RWPE2 (cell line): ENCODE measurements at regions not wholly inside any gene's neighbourhood (a gene's known extent, or its start where the extent isn't known, plus 50 kb on each side); places are given as distances from the start of the nearest gene placed in this dataset.

Experiments
- ATAC-seq: fragments of 200-7000 bp; cut with Tn5 transposase; 3 replicates; pipeline ENCODE4 v1.9.1; 2021; ENCODE audit warnings: low read depth
- DNase-seq: peaks from one replicate; pipeline ENCODE4 v3.0.0-alpha.2; 2020; ENCODE audit warnings: low spot score
- H3K27ac ChIP-seq: fragments of 450-650 bp; 2 replicates; pipeline ENCODE4 v1.5.1; 2017; ENCODE audit warnings: mild to moderate bottlenecking; ENCODE audit not compliant: poor library complexity, severe bottlenecking
- H3K27me3 ChIP-seq: fragments of 250-450 bp; sonication (Bioruptor Pico); 2 replicates; pipeline ENCODE4 v1.5.1; 2021; ENCODE audit warnings: mild to moderate bottlenecking, moderate library complexity; ENCODE audit not compliant: insufficient read depth, poor library complexity, severe bottlenecking
- H3K36me3 ChIP-seq: fragments of 250-450 bp; sonication (Bioruptor Pico); 2 replicates; pipeline ENCODE4 v1.5.1; 2020; ENCODE audit warnings: low read depth, mild to moderate bottlenecking, moderate library complexity
- H3K4me1 ChIP-seq: fragments of 250-450 bp; sonication (Bioruptor Pico); 2 replicates; pipeline ENCODE4 v1.5.1; 2021; ENCODE audit warnings: mild to moderate bottlenecking, moderate library complexity; ENCODE audit not compliant: insufficient read depth, poor library complexity, severe bottlenecking
- H3K4me3 ChIP-seq: fragments of 250-450 bp; sonication (Bioruptor Pico); 2 replicates; pipeline ENCODE4 v1.5.1; 2021; ENCODE audit warnings: mild to moderate bottlenecking, moderate library complexity; ENCODE audit not compliant: severe bottlenecking
- H3K9me3 ChIP-seq: fragments of 250-450 bp; sonication (Bioruptor Pico); 2 replicates; pipeline ENCODE4 v1.5.1; 2021; ENCODE audit warnings: mild to moderate bottlenecking, moderate library complexity; ENCODE audit not compliant: severe bottlenecking
- CTCF ChIP-seq: fragments of 450-650 bp; IDR thresholded peaks from one replicate; pipeline ENCODE4 v1.5.1; 2017; ENCODE audit warnings: mild to moderate bottlenecking, moderate library complexity; ENCODE audit not compliant: poor library complexity, severe bottlenecking

DNA sequence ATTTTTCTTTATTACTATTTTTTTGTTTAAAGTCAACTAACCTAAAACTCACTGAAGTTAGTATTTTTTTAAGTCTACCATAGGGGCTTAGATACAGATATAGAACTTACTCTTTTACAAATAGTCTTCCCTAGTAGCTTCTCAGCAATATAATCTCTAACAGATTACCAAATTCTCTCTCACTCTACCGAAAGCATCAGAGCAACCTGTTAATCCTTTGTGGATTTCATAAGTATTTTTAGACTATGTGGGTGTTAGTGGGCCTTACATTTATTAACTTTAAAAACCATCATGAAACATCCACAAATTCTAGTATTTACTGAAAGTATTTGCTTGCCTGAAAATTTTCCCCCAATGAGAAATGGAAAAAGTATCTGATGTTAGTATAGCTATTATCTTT is 84.6 kb upstream of the TFPI start:
- no peak overlapping the region for H3K27ac ChIP-seq
- ATAC-seq (no peak), DNase-seq (no peak)
- no peaks in the 10 kb centered on the region for H3K4me1 ChIP-seq
- no peaks in the 10 kb centered on the region for H3K36me3 ChIP-seq
- no peak overlapping the region for H3K4me3 ChIP-seq
- H3K9me3 ChIP-seq, result no peaks in the 10 kb centered on the region
- no peaks in the 10 kb centered on the region for H3K27me3 ChIP-seq
- TF ChIP-seq CTCF, result no peak

DNA sequence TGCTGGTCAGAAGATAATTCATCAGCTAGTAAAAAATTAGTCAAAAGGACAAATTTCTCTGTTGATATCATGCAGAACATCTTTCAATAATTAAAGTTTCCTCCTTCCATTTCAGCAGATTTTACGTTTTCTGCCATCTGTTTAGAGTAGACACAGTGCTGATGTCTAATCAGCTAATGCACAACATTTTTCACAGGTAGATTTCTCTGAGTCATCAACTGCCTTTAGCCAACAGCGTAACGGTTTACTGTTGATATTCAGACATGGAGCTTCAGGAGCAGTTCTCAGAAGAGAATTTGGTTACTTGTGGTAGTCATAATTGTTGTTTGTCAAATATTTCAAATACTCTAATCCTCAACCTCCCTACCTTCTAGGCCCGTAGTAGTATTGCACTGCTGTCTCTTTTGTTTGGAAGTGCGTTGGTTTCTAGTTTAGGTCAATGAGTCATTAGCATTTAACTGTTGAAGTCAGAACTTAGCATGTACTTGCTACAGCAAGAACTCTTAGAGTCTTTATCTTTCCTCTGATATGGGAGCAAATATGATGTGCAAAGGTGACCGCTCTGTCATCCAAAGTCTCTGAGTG is 86.8 kb upstream of the TFPI start:
- H3K4me1 ChIP-seq, result no peaks in the 10 kb centered on the region
- H3K27ac ChIP-seq, result no peak overlapping the region
- no peak for TF ChIP-seq CTCF
- H3K9me3 ChIP-seq, result no peaks in the 10 kb centered on the region
- DNase-seq, result no peak
- H3K27me3 ChIP-seq, result no peaks in the 10 kb centered on the region
- no peak overlapping the region for H3K4me3 ChIP-seq
- no peaks in the 10 kb centered on the region for H3K36me3 ChIP-seq
- ATAC-seq, result no peak

GRCh38 chr2:187642498-187642897 is 88.3 kb upstream of the TFPI start:
- no peak for TF ChIP-seq CTCF
- H3K4me3 ChIP-seq, result no peak overlapping the region
- no peaks in the 10 kb centered on the region for H3K4me1 ChIP-seq
- ATAC-seq (no peak), DNase-seq (no peak)
- H3K36me3 ChIP-seq, result no peaks in the 10 kb centered on the region
- H3K27ac ChIP-seq, result no peak overlapping the region
- no peaks in the 10 kb centered on the region for H3K9me3 ChIP-seq
- no peaks in the 10 kb centered on the region for H3K27me3 ChIP-seq

- no peaks in the 10 kb centered on the region for H3K4me1 ChIP-seq
- no peaks in the 10 kb centered on the region for H3K27me3 ChIP-seq
- no peaks in the 10 kb centered on the region for H3K9me3 ChIP-seq
- ATAC-seq (no peak), DNase-seq (no peak)
- no peak overlapping the region for H3K4me3 ChIP-seq
- no peak overlapping the region for H3K27ac ChIP-seq
- no peaks in the 10 kb centered on the region for H3K36me3 ChIP-seq
- no peak for TF ChIP-seq CTCF
Observed at GRCh38 chr2:187644486-187644885, 90.3 kb upstream of the TFPI start.

GRCh38 chr2:187644981-187645380 is 90.7 kb upstream of the TFPI start:
- no peak for TF ChIP-seq CTCF
- Histone ChIP-seq H3K27me3 (no peaks in the 10 kb centered on the region), H3K27ac (no peak overlapping the region), H3K9me3 (no peaks in the 10 kb centered on the region), H3K4me3 (no peak overlapping the region), H3K4me1 (no peaks in the 10 kb centered on the region), H3K36me3 (no peaks in the 10 kb centered on the region)
- ATAC-seq (no peak), DNase-seq (no peak)
